Liver (tissue), 3 donors: ENCODE measurements at regions not wholly inside any gene's neighbourhood (a gene's known extent, or its start where the extent isn't known, plus 50 kb on each side); places are given as distances from the start of the nearest gene placed in this dataset.

Experiments used
- EGR1 ChIP-seq, 2 donors: IDR thresholded peaks; 2 replicates each; pipeline ENCODE4 v1.6.1; 2016 to 2018; ENCODE audit warnings: antibody characterized with exemption in 2 of 2, low read depth in 2 of 2
- GABPA ChIP-seq, 2 donors: IDR thresholded peaks in 1 of 2; conservative IDR thresholded peaks in 1 of 2; 2 replicates each; pipeline ENCODE4 v1.6.1; 2016; ENCODE audit warnings: antibody characterized with exemption in 2 of 2, mild to moderate bottlenecking in 1 of 2, moderate library complexity in 1 of 2
- YY1 ChIP-seq: IDR thresholded peaks from 2 replicates; pipeline ENCODE4 v1.6.1; 2016; ENCODE audit warnings: antibody characterized with exemption, mild to moderate bottlenecking
- TF ChIP-seq, protein P1 (sequence below): fragments of 150-350 bp; IDR thresholded peaks from 2 replicates; pipeline ENCODE4 v1.5.1; 2017; ENCODE audit warnings: improper control_type of control experiment, low read depth, low read length; ENCODE audit not compliant: missing input control
- TF ChIP-seq, protein P2 (sequence below): IDR thresholded peaks from 2 replicates; pipeline ENCODE4 v1.6.1; 2016; ENCODE audit warnings: antibody characterized with exemption
- TF ChIP-seq, protein P3 (sequence below): IDR thresholded peaks from 2 replicates; pipeline ENCODE4 v1.6.1; 2016; ENCODE audit warnings: antibody characterized with exemption, mild to moderate bottlenecking
- donor health status: healthy.
- donor health status: healthy.

DNA sequence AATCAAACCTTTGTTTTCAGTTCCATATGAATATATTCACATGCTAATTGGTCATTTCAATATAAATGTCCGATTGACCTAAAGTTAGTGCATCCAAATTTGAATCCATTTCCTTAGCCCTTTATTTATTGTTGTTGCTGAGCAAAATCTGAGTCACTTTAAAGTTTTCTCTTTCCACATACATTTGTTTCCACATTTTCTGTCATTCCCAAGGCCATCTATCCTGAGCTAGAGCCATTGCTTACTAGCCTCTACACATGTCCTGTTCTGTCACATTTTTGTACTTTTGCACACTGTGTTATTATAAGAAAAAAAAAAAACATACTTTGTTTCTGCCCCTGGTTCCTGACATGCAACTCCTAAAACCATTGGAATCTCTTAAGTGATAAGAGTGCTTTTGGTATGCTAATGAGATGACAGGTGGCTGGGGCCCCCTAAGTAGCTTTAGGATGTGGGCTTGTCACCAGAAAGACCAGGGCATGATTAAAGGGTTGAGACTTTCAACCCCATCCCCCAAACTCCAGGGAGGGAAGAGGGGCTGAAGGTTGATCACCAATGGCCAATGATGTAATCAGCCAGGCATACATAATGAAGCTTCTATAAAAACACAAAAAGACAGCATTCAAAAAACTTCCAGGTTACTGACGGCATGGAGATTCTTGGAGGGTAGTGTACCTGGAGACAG lies 353.3 kb upstream of the MAGEB16 start:
- TF ChIP-seq, protein P1, sequence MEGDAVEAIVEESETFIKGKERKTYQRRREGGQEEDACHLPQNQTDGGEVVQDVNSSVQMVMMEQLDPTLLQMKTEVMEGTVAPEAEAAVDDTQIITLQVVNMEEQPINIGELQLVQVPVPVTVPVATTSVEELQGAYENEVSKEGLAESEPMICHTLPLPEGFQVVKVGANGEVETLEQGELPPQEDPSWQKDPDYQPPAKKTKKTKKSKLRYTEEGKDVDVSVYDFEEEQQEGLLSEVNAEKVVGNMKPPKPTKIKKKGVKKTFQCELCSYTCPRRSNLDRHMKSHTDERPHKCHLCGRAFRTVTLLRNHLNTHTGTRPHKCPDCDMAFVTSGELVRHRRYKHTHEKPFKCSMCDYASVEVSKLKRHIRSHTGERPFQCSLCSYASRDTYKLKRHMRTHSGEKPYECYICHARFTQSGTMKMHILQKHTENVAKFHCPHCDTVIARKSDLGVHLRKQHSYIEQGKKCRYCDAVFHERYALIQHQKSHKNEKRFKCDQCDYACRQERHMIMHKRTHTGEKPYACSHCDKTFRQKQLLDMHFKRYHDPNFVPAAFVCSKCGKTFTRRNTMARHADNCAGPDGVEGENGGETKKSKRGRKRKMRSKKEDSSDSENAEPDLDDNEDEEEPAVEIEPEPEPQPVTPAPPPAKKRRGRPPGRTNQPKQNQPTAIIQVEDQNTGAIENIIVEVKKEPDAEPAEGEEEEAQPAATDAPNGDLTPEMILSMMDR: no peak
- TF ChIP-seq, protein P2, sequence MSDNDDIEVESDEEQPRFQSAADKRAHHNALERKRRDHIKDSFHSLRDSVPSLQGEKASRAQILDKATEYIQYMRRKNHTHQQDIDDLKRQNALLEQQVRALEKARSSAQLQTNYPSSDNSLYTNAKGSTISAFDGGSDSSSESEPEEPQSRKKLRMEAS: no peak
- TF ChIP-seq EGR1 (IDR thresholded peaks at IDR 0.05; ENCODE audit: low read depth in 2 of 2) (no peak), GABPA (IDR thresholded peaks at IDR 0.05 in 1 of 2, conservative IDR thresholded peaks at IDR 0.05 in 1 of 2) (no peak), YY1 (no peak)
- TF ChIP-seq, protein P3, sequence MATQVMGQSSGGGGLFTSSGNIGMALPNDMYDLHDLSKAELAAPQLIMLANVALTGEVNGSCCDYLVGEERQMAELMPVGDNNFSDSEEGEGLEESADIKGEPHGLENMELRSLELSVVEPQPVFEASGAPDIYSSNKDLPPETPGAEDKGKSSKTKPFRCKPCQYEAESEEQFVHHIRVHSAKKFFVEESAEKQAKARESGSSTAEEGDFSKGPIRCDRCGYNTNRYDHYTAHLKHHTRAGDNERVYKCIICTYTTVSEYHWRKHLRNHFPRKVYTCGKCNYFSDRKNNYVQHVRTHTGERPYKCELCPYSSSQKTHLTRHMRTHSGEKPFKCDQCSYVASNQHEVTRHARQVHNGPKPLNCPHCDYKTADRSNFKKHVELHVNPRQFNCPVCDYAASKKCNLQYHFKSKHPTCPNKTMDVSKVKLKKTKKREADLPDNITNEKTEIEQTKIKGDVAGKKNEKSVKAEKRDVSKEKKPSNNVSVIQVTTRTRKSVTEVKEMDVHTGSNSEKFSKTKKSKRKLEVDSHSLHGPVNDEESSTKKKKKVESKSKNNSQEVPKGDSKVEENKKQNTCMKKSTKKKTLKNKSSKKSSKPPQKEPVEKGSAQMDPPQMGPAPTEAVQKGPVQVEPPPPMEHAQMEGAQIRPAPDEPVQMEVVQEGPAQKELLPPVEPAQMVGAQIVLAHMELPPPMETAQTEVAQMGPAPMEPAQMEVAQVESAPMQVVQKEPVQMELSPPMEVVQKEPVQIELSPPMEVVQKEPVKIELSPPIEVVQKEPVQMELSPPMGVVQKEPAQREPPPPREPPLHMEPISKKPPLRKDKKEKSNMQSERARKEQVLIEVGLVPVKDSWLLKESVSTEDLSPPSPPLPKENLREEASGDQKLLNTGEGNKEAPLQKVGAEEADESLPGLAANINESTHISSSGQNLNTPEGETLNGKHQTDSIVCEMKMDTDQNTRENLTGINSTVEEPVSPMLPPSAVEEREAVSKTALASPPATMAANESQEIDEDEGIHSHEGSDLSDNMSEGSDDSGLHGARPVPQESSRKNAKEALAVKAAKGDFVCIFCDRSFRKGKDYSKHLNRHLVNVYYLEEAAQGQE: no peak
